IMR-90 (cell line): ENCODE measurements at regions not wholly inside any gene's neighbourhood (a gene's known extent, or its start where the extent isn't known, plus 50 kb on each side); places are given as distances from the start of the nearest gene placed in this dataset.

Experiments
- ATAC-seq: fragments of 200-7000 bp; cut with Tn5 transposase; 2 replicates; pipeline ENCODE4 v1.9.1; 2020; ENCODE audit warnings: low read depth, mild to moderate bottlenecking, moderate library complexity
- BruUV-seq: library from RNA; stranded (reverse); fragments of 400-500 nt; replicated peaks from 2 replicates; lab custom pipeline; 2021; lab: Mats Ljungman, UMichigan
- CTCF ChIA-PET: fragments of 300-600 bp; formaldehyde crosslinking; extraction: SDS; loops from one replicate; lab custom pipeline; 2021; ENCODE audit warnings: antibody characterized with exemption; lab: Yijun Ruan, JAX
- POLR2A ChIA-PET: fragments of 300-600 bp; sonication (Branson Sonifier 250); formaldehyde crosslinking; loops from one replicate; lab custom pipeline; 2022; ENCODE audit warnings: antibody characterized with exemption; ENCODE audit not compliant: unreplicated experiment; lab: Charles Lee
- DNase-seq: peaks from one replicate; pipeline ENCODE4 v3.0.0; 2013
- H2AFZ ChIP-seq: replicated peaks from 2 replicates; pipeline ENCODE3; 2013; ENCODE audit warnings: low read length, mild to moderate bottlenecking; ENCODE audit not compliant: poor library complexity
- H2AK5ac ChIP-seq: 2 replicates; pipeline ENCODE4 v1.6.1; 2013; ENCODE audit warnings: low read depth, low read length, inconsistent platforms
- H2AK9ac ChIP-seq: replicated peaks from 2 replicates; pipeline ENCODE3; 2013; ENCODE audit warnings: mild to moderate bottlenecking, low read depth, low read length, moderate library complexity; ENCODE audit not compliant: poor library complexity
- H2BK120ac ChIP-seq: 2 replicates; pipeline ENCODE4 v1.6.1; 2013; ENCODE audit warnings: low read depth, low read length, inconsistent platforms
- H2BK15ac ChIP-seq: 3 replicates; pipeline ENCODE4 v1.6.1; 2013; ENCODE audit warnings: low read depth, low read length, inconsistent platforms
- H2BK20ac ChIP-seq: 2 replicates; pipeline ENCODE4 v1.6.1; 2013; ENCODE audit warnings: low read depth, mild to moderate bottlenecking, inconsistent platforms, low read length, moderate library complexity
- H2BK5ac ChIP-seq: 2 replicates; pipeline ENCODE4 v1.6.1; 2013; ENCODE audit warnings: mild to moderate bottlenecking, low read depth, low read length, inconsistent platforms; ENCODE audit not compliant: poor library complexity, severe bottlenecking
- H3K14ac ChIP-seq: replicated peaks from 2 replicates; pipeline ENCODE4 v1.6.1; 2013; ENCODE audit warnings: low read depth, low read length, inconsistent platforms
- H3K18ac ChIP-seq: 2 replicates; pipeline ENCODE4 v1.6.1; 2013; ENCODE audit warnings: low read depth, low read length, control low read depth
- H3K23ac ChIP-seq: 2 replicates; pipeline ENCODE4 v1.6.1; 2013; ENCODE audit warnings: low read depth, low read length, inconsistent platforms
- H3K27ac ChIP-seq: 2 replicates; pipeline ENCODE4 v1.5.1; 2013; ENCODE audit warnings: mild to moderate bottlenecking, control low read depth, low read length; ENCODE audit not compliant: insufficient read depth
- H3K27me3 ChIP-seq: 2 replicates; pipeline ENCODE4 v1.6.1; 2013; ENCODE audit warnings: low read length; ENCODE audit not compliant: control insufficient read depth, insufficient read depth
- H3K36me3 ChIP-seq: 2 replicates; pipeline ENCODE4 v1.6.1; 2013; ENCODE audit warnings: low read length, mixed read lengths; ENCODE audit not compliant: control insufficient read depth, insufficient read depth
- H3K4ac ChIP-seq: 2 replicates; pipeline ENCODE4 v1.6.1; 2013; ENCODE audit warnings: low read depth, low read length, inconsistent platforms
- H3K4me1 ChIP-seq: 2 replicates; pipeline ENCODE4 v1.6.1; 2013; ENCODE audit warnings: low read length, mixed read lengths; ENCODE audit not compliant: control insufficient read depth, insufficient read depth
- H3K4me2 ChIP-seq: 2 replicates; pipeline ENCODE4 v1.6.1; 2013; ENCODE audit warnings: low read depth, mild to moderate bottlenecking, control low read depth, low read length, moderate library complexity
- H3K4me3 ChIP-seq: 2 replicates; pipeline ENCODE4 v1.5.1; 2013; ENCODE audit warnings: low read depth, mild to moderate bottlenecking, control low read depth, low read length, moderate library complexity; ENCODE audit not compliant: insufficient read depth
- H3K56ac ChIP-seq: 2 replicates; pipeline ENCODE4 v1.6.1; 2013; ENCODE audit warnings: low read length, inconsistent platforms; ENCODE audit not compliant: insufficient read depth; ENCODE audit errors: extremely low read depth
- H3K79me1 ChIP-seq, 2 experiments: 2 replicates each; pipeline ENCODE4 v1.6.1; 2013; ENCODE audit warnings: low read length in 2 of 2, inconsistent platforms in 1 of 2, low read depth in 1 of 2
- H3K9ac ChIP-seq: 2 replicates; pipeline ENCODE4 v1.6.1; 2013; ENCODE audit warnings: low read depth, low read length, control low read depth
- H3K9me1 ChIP-seq: 2 replicates; pipeline ENCODE4 v1.6.1; 2013; ENCODE audit warnings: low read length, inconsistent platforms; ENCODE audit not compliant: insufficient read depth
- H3K9me3 ChIP-seq: 2 replicates; pipeline ENCODE4 v1.6.1; 2013; ENCODE audit warnings: low read length; ENCODE audit not compliant: control insufficient read depth, insufficient read depth
- H4K20me1 ChIP-seq: 2 replicates; pipeline ENCODE4 v1.6.1; 2013; ENCODE audit warnings: low read length, inconsistent platforms; ENCODE audit not compliant: insufficient read depth
- H4K5ac ChIP-seq: 2 replicates; pipeline ENCODE4 v1.6.1; 2013; ENCODE audit warnings: mild to moderate bottlenecking, low read depth, low read length, control low read depth
- H4K8ac ChIP-seq, 2 experiments: 2 replicates each; pipeline ENCODE4 v1.6.1; 2013; ENCODE audit warnings: low read depth in 2 of 2, low read length in 2 of 2, control low read depth in 1 of 2, inconsistent platforms in 1 of 2
- H4K91ac ChIP-seq: 2 replicates; pipeline ENCODE4 v1.6.1; 2013; ENCODE audit warnings: low read depth, low read length, inconsistent platforms; ENCODE audit not compliant: insufficient read depth
- CEBPB ChIP-seq: IDR thresholded peaks from 2 replicates; pipeline ENCODE4 v1.6.1; 2012; ENCODE audit warnings: low read depth, low read length, improper control_type of control experiment
- CHD1 ChIP-seq: IDR thresholded peaks from 2 replicates; pipeline ENCODE4 v1.6.1; 2012; ENCODE audit warnings: low read depth, low read length, improper control_type of control experiment
- WGBS, 2 experiments: methylation state at CpG; one replicate each; pipeline versions ENCODE4 v1.1.5 to v1.1.7; 2013; ENCODE audit warnings: missing lambda C conversion rate in 2 of 2; ENCODE audit not compliant: insufficient read length in 1 of 2; ENCODE audit errors: extremely low coverage in 2 of 2; 5-methylcytosine and 5-hydroxymethylcytosine counted together
- dilution Hi-C: fragments of 300-500 bp; cut with HindIII; formaldehyde crosslinking; loops from one replicate; pipeline ENCODE4 v1.14.3; 2018; ENCODE audit warnings: low sequenced_read_pairs; ENCODE audit not compliant: unreplicated experiment
- in situ Hi-C: fragments of 300-500 bp; cut with MboI; formaldehyde crosslinking; loops from 3 replicates; pipeline ENCODE4 v1.14.3; 2019; ENCODE audit warnings: low sequenced_read_pairs, inconsistent platforms, mixed read lengths
- intact Hi-C: fragments of 100-400 bp; cut with micrococcal nuclease; formaldehyde crosslinking; loops from 2 replicates; pipeline ENCODE4 v1.10.0; 2022

DNA sequence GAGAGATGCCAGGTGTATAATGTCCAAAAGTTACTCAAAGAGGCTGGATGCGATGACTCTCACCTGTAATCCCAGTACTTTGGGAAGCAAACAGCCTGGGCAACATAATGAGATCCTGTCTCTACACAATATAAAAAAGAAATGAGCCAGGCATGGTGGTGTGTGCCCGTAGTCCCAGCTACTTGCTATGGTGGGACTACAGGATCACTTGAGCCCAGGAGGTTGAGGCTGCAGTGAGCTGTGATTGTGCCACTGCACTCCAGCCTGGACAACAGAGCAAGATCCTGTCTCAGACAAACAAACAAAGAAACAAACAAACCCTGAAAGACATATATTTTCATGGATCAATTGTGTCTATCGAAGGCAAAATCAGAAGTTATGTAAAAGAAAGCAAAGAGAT is 54.3 kb upstream of the CYP2B6 start:
- H3K36me3 ChIP-seq: no peaks in the 10 kb centered on the region
- no peak overlapping the region for H3K4ac ChIP-seq
- no peak overlapping the region for H4K8ac ChIP-seq
- no peak overlapping the region for H3K56ac ChIP-seq
- in situ Hi-C loops (no loop called here), dilution Hi-C loops (no loop called here), intact Hi-C loops (no loop called here)
- H3K27ac ChIP-seq: no peak overlapping the region
- H2AFZ ChIP-seq: no peak overlapping the region
- ATAC-seq (no peak), DNase-seq (no peak)
- WGBS, 2 experiments: no CpG with 5 or more reads among the region's 3 CpGs
- no peak overlapping the region for H4K91ac ChIP-seq
- no peaks in the 10 kb centered on the region for H3K79me1 ChIP-seq
- BruUV-seq: no TSS peak
- H3K4me3 ChIP-seq: no peak overlapping the region
- H3K18ac ChIP-seq: no peak overlapping the region
- H4K20me1 ChIP-seq: no peaks in the 10 kb centered on the region
- ChIA-PET CTCF (no interaction called here), POLR2A (no interaction called here)
- no peaks in the 10 kb centered on the region for H3K4me1 ChIP-seq
- H2BK15ac ChIP-seq: no peak overlapping the region
- no peak overlapping the region for H2AK5ac ChIP-seq
- no peak overlapping the region for H4K5ac ChIP-seq
- H2BK20ac ChIP-seq: no peak overlapping the region
- no peaks in the 10 kb centered on the region for H3K9me3 ChIP-seq
- H2AK9ac ChIP-seq: no peak overlapping the region
- TF ChIP-seq CEBPB (no peak), CHD1 (no peak)
- no peaks in the 10 kb centered on the region for H3K9me1 ChIP-seq
- H3K4me2 ChIP-seq: no peak overlapping the region
- no peak overlapping the region for H3K14ac ChIP-seq
- no peak overlapping the region for H3K23ac ChIP-seq
- no peak overlapping the region for H3K9ac ChIP-seq
- no peak overlapping the region for H2BK120ac ChIP-seq
- no peaks in the 10 kb centered on the region; the same call in 1 of the 2 replicates for H3K27me3 ChIP-seq
- H2BK5ac ChIP-seq: no peak overlapping the region
